MCF 10A (cell line): ENCODE measurements at regions not wholly inside any gene's neighbourhood (a gene's known extent, or its start where the extent isn't known, plus 50 kb on each side); places are given as distances from the start of the nearest gene placed in this dataset.

ENCODE experiments used
- BruUV-seq: library from RNA; stranded (reverse); fragments of 400-500 nt; replicated peaks from 2 replicates; lab custom pipeline; 2021; lab: Mats Ljungman, UMichigan
- CTCF ChIA-PET: fragments of 300-600 bp; sonication (Branson Sonifier 250); formaldehyde crosslinking; extraction: SDS; loops from one replicate; lab custom pipeline; 2021; ENCODE audit warnings: antibody characterized with exemption, inconsistent platforms; lab: Yijun Ruan, JAX
- POLR2A ChIA-PET: fragments of 300-600, 350-650 bp; sonication (Branson Sonifier 250); formaldehyde crosslinking; extraction: SDS; loops from one replicate; lab custom pipeline; 2020; ENCODE audit warnings: antibody characterized with exemption, inconsistent platforms; lab: Yijun Ruan, JAX
- DNase-seq: peaks from one replicate; pipeline ENCODE4 v3.0.0-alpha.2; 2018; ENCODE audit not compliant: unreplicated experiment
- H3K27ac Mint-ChIP-seq: one replicate; pipeline ENCODE4 v1.8.0; 2022; ENCODE audit warnings: mild to moderate bottlenecking, low read depth, mixed read lengths; ENCODE audit not compliant: unreplicated experiment
- H3K27me3 Mint-ChIP-seq: one replicate; pipeline ENCODE4 v1.8.0; 2022; ENCODE audit warnings: mixed read lengths; ENCODE audit not compliant: insufficient read depth, unreplicated experiment
- H3K36me3 Mint-ChIP-seq: one replicate; pipeline ENCODE4 v1.8.0; 2022; ENCODE audit warnings: mild to moderate bottlenecking, moderate library complexity, mixed read lengths; ENCODE audit not compliant: insufficient read depth, unreplicated experiment
- H3K4me1 Mint-ChIP-seq: one replicate; pipeline ENCODE4 v1.8.0; 2022; ENCODE audit warnings: mixed read lengths; ENCODE audit not compliant: insufficient read depth, unreplicated experiment
- H3K4me3 Mint-ChIP-seq: one replicate; pipeline ENCODE4 v1.8.0; 2022; ENCODE audit warnings: mild to moderate bottlenecking, moderate library complexity, mixed read lengths; ENCODE audit not compliant: unreplicated experiment
- H3K9me3 Mint-ChIP-seq: one replicate; pipeline ENCODE4 v1.8.0; 2022; ENCODE audit warnings: mixed read lengths; ENCODE audit not compliant: unreplicated experiment
- intact Hi-C: fragments of 100-400 bp; cut with micrococcal nuclease; formaldehyde crosslinking; loops from 2 replicates; pipeline ENCODE4 v1.14.1; 2022
- TF ChIP-seq, protein P1 (sequence below): fragments of 200-600 bp; IDR thresholded peaks from one replicate; pipeline ENCODE4 v1.8.0; 2022; ENCODE audit warnings: antibody characterized with exemption, mild to moderate bottlenecking; ENCODE audit not compliant: unreplicated experiment

DNA sequence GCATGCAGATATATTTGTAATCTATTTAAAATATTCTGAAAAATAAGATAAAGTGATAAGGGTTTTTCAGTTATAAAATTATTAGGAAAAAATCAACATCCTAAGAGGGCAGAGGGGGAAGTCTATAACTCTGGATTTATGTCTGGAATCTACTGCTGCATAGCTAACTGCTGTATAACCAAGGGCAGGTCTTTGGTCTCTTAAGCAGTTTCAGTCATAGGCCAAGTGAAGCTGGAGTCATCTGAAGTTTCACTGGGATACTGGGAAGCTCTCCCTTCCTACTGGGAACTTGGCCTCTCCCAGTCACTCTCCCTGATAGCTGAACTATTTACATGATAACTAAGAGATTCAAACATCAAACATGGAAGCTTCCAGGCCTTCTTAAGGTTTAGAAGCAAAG is 1409.9 kb upstream of the PCDH7 start:
- ChIA-PET CTCF (no interaction called here), POLR2A (no interaction called here)
- no peak overlapping the region for H3K4me3 Mint-ChIP-seq
- DNase-seq, result no peak
- H3K27me3 Mint-ChIP-seq, result no peaks in the 10 kb centered on the region
- BruUV-seq, result no TSS peak
- H3K4me1 Mint-ChIP-seq, result peaks cover 17% of the 10 kb centered on the region
- TF ChIP-seq, protein P1, sequence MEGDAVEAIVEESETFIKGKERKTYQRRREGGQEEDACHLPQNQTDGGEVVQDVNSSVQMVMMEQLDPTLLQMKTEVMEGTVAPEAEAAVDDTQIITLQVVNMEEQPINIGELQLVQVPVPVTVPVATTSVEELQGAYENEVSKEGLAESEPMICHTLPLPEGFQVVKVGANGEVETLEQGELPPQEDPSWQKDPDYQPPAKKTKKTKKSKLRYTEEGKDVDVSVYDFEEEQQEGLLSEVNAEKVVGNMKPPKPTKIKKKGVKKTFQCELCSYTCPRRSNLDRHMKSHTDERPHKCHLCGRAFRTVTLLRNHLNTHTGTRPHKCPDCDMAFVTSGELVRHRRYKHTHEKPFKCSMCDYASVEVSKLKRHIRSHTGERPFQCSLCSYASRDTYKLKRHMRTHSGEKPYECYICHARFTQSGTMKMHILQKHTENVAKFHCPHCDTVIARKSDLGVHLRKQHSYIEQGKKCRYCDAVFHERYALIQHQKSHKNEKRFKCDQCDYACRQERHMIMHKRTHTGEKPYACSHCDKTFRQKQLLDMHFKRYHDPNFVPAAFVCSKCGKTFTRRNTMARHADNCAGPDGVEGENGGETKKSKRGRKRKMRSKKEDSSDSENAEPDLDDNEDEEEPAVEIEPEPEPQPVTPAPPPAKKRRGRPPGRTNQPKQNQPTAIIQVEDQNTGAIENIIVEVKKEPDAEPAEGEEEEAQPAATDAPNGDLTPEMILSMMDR, result no peak
- no peak overlapping the region for H3K27ac Mint-ChIP-seq
- H3K9me3 Mint-ChIP-seq, result no peaks in the 10 kb centered on the region
- intact Hi-C loops, result no loop called here
- no peaks in the 10 kb centered on the region for H3K36me3 Mint-ChIP-seq

GRCh38 chr4:29311247-29311646 is 1408.9 kb upstream of the PCDH7 start:
- intact Hi-C loops, result no loop called here
- DNase-seq, result peak; percentile 11
- ChIA-PET CTCF (no interaction called here), POLR2A (no interaction called here)
- BruUV-seq, result no TSS peak
- Mint-ChIP-seq H3K27ac (no peak overlapping the region), H3K4me1 (peaks cover 17% of the 10 kb centered on the region), H3K36me3 (no peaks in the 10 kb centered on the region), H3K9me3 (no peaks in the 10 kb centered on the region), H3K27me3 (no peaks in the 10 kb centered on the region), H3K4me3 (no peak overlapping the region)
- TF ChIP-seq, protein P1, result no peak

DNA sequence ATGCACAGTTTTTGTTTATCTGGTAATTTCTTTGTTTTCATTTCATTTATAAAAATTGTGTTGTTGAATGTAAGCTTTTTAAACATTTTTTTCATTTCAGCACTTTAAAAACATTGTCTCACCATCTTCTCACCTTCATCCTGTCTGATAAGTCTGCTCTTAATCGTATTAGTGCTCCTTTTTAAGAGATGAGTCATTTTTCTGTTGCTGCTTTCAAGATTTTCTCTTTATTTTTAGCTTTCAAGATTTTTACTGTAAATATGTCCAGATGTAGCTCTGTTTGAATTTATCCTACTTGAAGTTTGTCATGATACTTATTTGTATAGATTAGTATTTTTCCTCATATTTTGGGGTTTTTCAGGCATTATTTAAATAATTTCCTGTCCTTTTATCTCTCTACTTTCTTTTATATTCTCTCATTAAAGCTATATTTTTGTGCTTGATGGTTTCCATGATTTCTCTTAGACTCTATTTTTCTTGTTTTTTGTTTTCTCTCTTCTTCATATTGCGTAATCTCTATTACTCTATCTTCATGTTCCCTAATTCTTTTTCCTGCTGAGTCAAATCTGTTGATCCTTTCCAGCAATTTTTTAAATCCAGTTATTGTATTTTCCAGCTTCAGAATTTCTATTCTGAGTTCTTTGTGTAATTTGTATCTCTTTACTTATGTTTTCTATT is 1400.4 kb upstream of the PCDH7 start:
- TF ChIP-seq, protein P1, result no peak
- H3K4me1 Mint-ChIP-seq, result peaks cover 7% of the 10 kb centered on the region
- H3K27ac Mint-ChIP-seq, result peak overlapping the region; percentile 39
- H3K27me3 Mint-ChIP-seq, result no peaks in the 10 kb centered on the region
- ChIA-PET CTCF (no interaction called here), POLR2A (interaction anchor here (0.7 kb wide), 1 partner anchor 12 kb away, joined by 3 read pairs; no protein-coding TSS in a partner anchor)
- DNase-seq, result no peak
- no peak overlapping the region for H3K4me3 Mint-ChIP-seq
- no peaks in the 10 kb centered on the region for H3K9me3 Mint-ChIP-seq
- no TSS peak for BruUV-seq
- intact Hi-C loops, result no loop called here
- H3K36me3 Mint-ChIP-seq, result peaks cover 11% of the 10 kb centered on the region

- H3K4me3 Mint-ChIP-seq, result no peak overlapping the region
- H3K27me3 Mint-ChIP-seq, result no peaks in the 10 kb centered on the region
- CTCF ChIA-PET, result interaction anchor here (0.7 kb wide), 1 partner anchor 1632 kb away, joined by 3 read pairs; no protein-coding TSS in a partner anchor
- intact Hi-C loops, result no loop called here
- BruUV-seq, result no TSS peak
- POLR2A ChIA-PET, result no interaction called here
- no peak for DNase-seq
- H3K27ac Mint-ChIP-seq, result no peak overlapping the region
- TF ChIP-seq, protein P1, result no peak
- no peaks in the 10 kb centered on the region for H3K9me3 Mint-ChIP-seq
- H3K4me1 Mint-ChIP-seq, result peaks cover 7% of the 10 kb centered on the region
- H3K36me3 Mint-ChIP-seq, result peaks cover 11% of the 10 kb centered on the region
These were observed 1399.1 kb upstream of the PCDH7 start for GRCh38 chr4:29320947-29321620.
